ENCODE measurements at regions not wholly inside any gene's neighbourhood (a gene's known extent, or its start where the extent isn't known, plus 50 kb on each side); places are given as distances from the start of the nearest gene placed in this dataset.

DNA sequence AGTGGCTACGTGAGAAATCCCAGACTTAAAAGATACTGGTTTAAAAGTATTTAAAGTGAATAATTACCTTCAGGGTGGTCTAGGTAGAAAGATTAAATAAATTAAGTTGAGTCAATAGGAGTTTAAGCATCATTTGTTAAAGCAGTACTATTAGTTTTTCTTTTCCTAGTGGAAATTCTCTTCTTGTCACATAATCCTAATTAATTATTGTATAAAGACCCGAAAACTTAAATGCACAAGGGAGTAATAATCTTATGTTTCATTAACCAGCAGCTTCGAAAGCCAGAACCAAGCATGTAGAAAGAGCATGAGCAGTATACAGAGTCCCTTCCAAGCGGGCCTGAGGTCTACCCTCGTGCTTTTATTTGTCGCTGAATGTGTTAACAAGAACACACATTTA, 90.2 kb upstream of the SKOR2 start:
- TF ChIP-seq, protein P1, sequence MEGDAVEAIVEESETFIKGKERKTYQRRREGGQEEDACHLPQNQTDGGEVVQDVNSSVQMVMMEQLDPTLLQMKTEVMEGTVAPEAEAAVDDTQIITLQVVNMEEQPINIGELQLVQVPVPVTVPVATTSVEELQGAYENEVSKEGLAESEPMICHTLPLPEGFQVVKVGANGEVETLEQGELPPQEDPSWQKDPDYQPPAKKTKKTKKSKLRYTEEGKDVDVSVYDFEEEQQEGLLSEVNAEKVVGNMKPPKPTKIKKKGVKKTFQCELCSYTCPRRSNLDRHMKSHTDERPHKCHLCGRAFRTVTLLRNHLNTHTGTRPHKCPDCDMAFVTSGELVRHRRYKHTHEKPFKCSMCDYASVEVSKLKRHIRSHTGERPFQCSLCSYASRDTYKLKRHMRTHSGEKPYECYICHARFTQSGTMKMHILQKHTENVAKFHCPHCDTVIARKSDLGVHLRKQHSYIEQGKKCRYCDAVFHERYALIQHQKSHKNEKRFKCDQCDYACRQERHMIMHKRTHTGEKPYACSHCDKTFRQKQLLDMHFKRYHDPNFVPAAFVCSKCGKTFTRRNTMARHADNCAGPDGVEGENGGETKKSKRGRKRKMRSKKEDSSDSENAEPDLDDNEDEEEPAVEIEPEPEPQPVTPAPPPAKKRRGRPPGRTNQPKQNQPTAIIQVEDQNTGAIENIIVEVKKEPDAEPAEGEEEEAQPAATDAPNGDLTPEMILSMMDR (IDR thresholded peaks at IDR 0.05; ENCODE audit: low read length), result no peak
- TF ChIP-seq EZH2 (optimal IDR thresholded peaks at IDR 0.05; ENCODE audit: low read depth, low read length), result no peak
- no peak for TF ChIP-seq EZH2phosphoT487 (IDR thresholded peaks at IDR 0.05; ENCODE audit: low read length)

Data from MM.1S (cell line).